HCT116 (cell line): ENCODE measurements at regions not wholly inside any gene's neighbourhood (a gene's known extent, or its start where the extent isn't known, plus 50 kb on each side); places are given as distances from the start of the nearest gene placed in this dataset.

Experiments
- ATAC-seq: fragments of 200-7000 bp; cut with Tn5 transposase; 2 replicates; pipeline ENCODE4 v1.9.1; 2020; ENCODE audit warnings: mild to moderate bottlenecking, moderate library complexity
- BruUV-seq: library from RNA; stranded (reverse); fragments of 400-500 nt; replicated peaks from 2 replicates; lab custom pipeline; 2021; lab: Mats Ljungman, UMichigan
- CTCF ChIA-PET: fragments of 300-600 bp; sonication (Branson Sonifier 250); formaldehyde crosslinking; loops from one replicate; lab custom pipeline; 2021; ENCODE audit warnings: antibody characterized with exemption; lab: Charles Lee
- POLR2A ChIA-PET: fragments of 300-600, 350-600 bp; sonication (Branson Sonifier 250); formaldehyde crosslinking; loops from one replicate; lab custom pipeline; 2021; ENCODE audit warnings: antibody characterized with exemption; lab: Charles Lee
- RAD21 ChIA-PET, 2 experiments: fragments of 300-600 bp; sonication (Branson Sonifier 250); formaldehyde crosslinking; loops; one replicate each; lab custom pipeline; 2023; ENCODE audit warnings: low total read pairs in 2 of 2; ENCODE audit not compliant: uncharacterized antibody in 2 of 2, unreplicated experiment in 2 of 2, low non-redundant PET in 1 of 2; lab: Charles Lee
- DNase-seq: peaks from one replicate; pipeline ENCODE4 v3.0.0-alpha.2; 2010; ENCODE audit warnings: low read depth, low spot score
- H2AFZ ChIP-seq: fragments of 200-600 bp; shearing (Covaris generic), sonication (generic); 2 replicates; pipeline ENCODE4 v1.6.1; 2017; ENCODE audit warnings: low read depth, mixed run types, mixed read lengths, antibody characterized with exemption, low read length; ENCODE audit not compliant: poor library complexity, severe bottlenecking
- H3K27ac ChIP-seq: 2 replicates; pipeline ENCODE4 v1.5.1; 2012; ENCODE audit warnings: low read depth, low read length
- H3K27me3 ChIP-seq: fragments of 200-600 bp; sonication (generic); 2 replicates; pipeline ENCODE4 v1.6.1; 2016; ENCODE audit warnings: mixed run types, low read length, mixed read lengths; ENCODE audit not compliant: insufficient read depth
- H3K36me3 ChIP-seq, 2 experiments: fragments of 200-500 bp in 1 of 2; fragments of 200-600 bp in 1 of 2; sonication (Bioruptor generic) in 1 of 2; sonication (generic) in 1 of 2; 2 replicates each; pipeline versions ENCODE4 v1.5.1 to v1.6.1; 2014 to 2016; ENCODE audit warnings: low read length in 2 of 2, inconsistent platforms in 1 of 2, mixed read lengths in 1 of 2, mixed run types in 1 of 2; ENCODE audit not compliant: insufficient read depth in 2 of 2, control insufficient read depth in 1 of 2
- H3K4me1 ChIP-seq, 2 experiments: fragments of 200-600 bp in 1 of 2; sonication (generic) in 1 of 2; 2 replicates each; pipeline versions ENCODE4 v1.5.1 to v1.6.1; 2012 to 2017; ENCODE audit warnings: low read length in 2 of 2, inconsistent platforms in 1 of 2, mild to moderate bottlenecking in 1 of 2, mixed read lengths in 1 of 2, mixed run types in 1 of 2, moderate library complexity in 1 of 2; ENCODE audit not compliant: insufficient read depth in 2 of 2, control insufficient read depth in 1 of 2
- H3K4me2 ChIP-seq: fragments of 200-600 bp; sonication (generic); 2 replicates; pipeline ENCODE4 v1.6.1; 2017; ENCODE audit warnings: mixed run types, low read length, mixed read lengths
- H3K4me3 ChIP-seq, 2 experiments: fragments of 200-600 bp in 1 of 2; sonication (generic) in 1 of 2; replicated peaks in 1 of 2; 2 replicates each; pipeline ENCODE4 v1.5.1; 2011 to 2016; ENCODE audit warnings: low read length in 2 of 2, control low read depth in 1 of 2, low read depth in 1 of 2, mild to moderate bottlenecking in 1 of 2, mixed read lengths in 1 of 2, mixed run types in 1 of 2
- H3K79me2 ChIP-seq: fragments of 200-600 bp; sonication (generic); 2 replicates; pipeline ENCODE4 v1.6.1; 2017; ENCODE audit warnings: mild to moderate bottlenecking, mixed run types, low read length, moderate library complexity, mixed read lengths; ENCODE audit not compliant: insufficient read depth
- H3K9ac ChIP-seq: fragments of 200-600 bp; sonication (generic); 2 replicates; pipeline ENCODE4 v1.6.1; 2016; ENCODE audit warnings: low read length, mixed read lengths
- H3K9me2 ChIP-seq: fragments of 200-600 bp; sonication (generic), shearing (Covaris generic); 2 replicates; pipeline ENCODE4 v1.6.1; 2017; ENCODE audit warnings: mixed run types, mild to moderate bottlenecking, moderate library complexity; ENCODE audit not compliant: insufficient read depth
- H3K9me3 ChIP-seq, 2 experiments: fragments of 200-500 bp in 1 of 2; fragments of 200-600 bp in 1 of 2; sonication (Bioruptor generic) in 1 of 2; sonication (generic) in 1 of 2; 2 replicates each; pipeline ENCODE4 v1.6.1; 2014 to 2017; ENCODE audit warnings: low read length in 2 of 2, mixed read lengths in 2 of 2, inconsistent platforms in 1 of 2, low read depth in 1 of 2, mild to moderate bottlenecking in 1 of 2, mixed run types in 1 of 2, moderate library complexity in 1 of 2; ENCODE audit not compliant: control insufficient read depth in 1 of 2, insufficient read depth in 1 of 2
- H4K20me1 ChIP-seq: fragments of 200-600 bp; sonication (generic), shearing (Covaris generic); 2 replicates; pipeline ENCODE4 v1.6.1; 2017; ENCODE audit warnings: mixed run types, mild to moderate bottlenecking, moderate library complexity; ENCODE audit not compliant: insufficient read depth
- ATF3 ChIP-seq: IDR thresholded peaks from 2 replicates; pipeline ENCODE4 v1.6.1; 2012
- CBX3 ChIP-seq: IDR thresholded peaks from 2 replicates; pipeline ENCODE4 v1.6.1; 2012; ENCODE audit warnings: low read depth
- CEBPB ChIP-seq: IDR thresholded peaks from 2 replicates; pipeline ENCODE4 v1.6.1; 2012; ENCODE audit warnings: low read depth
- EGR1 ChIP-seq: IDR thresholded peaks from 2 replicates; pipeline ENCODE4 v1.6.1; 2012; ENCODE audit warnings: low read depth
- EZH2 ChIP-seq: fragments of 200-600 bp; sonication (generic); IDR thresholded peaks from 2 replicates; pipeline ENCODE4 v1.6.1; 2017; ENCODE audit warnings: antibody characterized with exemption, mixed run types
- EZH2phosphoT487 ChIP-seq: fragments of 200-600 bp; IDR thresholded peaks from 2 replicates; pipeline ENCODE4 v1.6.1; 2018; ENCODE audit warnings: antibody characterized with exemption, borderline replicate concordance
- JUND ChIP-seq: IDR thresholded peaks from 2 replicates; pipeline ENCODE4 v1.6.1; 2012
- POLR2A ChIP-seq: IDR thresholded peaks from 2 replicates; pipeline ENCODE4 v1.7.0; 2011; ENCODE audit warnings: borderline replicate concordance; ENCODE audit not compliant: insufficient read depth, insufficient read length; ENCODE audit errors: extremely low read depth
- POLR2AphosphoS5 ChIP-seq: IDR thresholded peaks from 2 replicates; pipeline ENCODE4 v1.6.1; 2011; ENCODE audit warnings: mild to moderate bottlenecking, low read depth, low read length, moderate library complexity
- REST ChIP-seq: IDR thresholded peaks from 2 replicates; pipeline ENCODE4 v1.6.1; 2012; ENCODE audit warnings: low read depth
- SIN3A ChIP-seq: IDR thresholded peaks from 2 replicates; pipeline ENCODE4 v1.6.1; 2012; ENCODE audit warnings: low read depth
- SP1 ChIP-seq: IDR thresholded peaks from 2 replicates; pipeline ENCODE4 v1.6.1; 2012; ENCODE audit warnings: low read depth
- SRF ChIP-seq: IDR thresholded peaks from 2 replicates; pipeline ENCODE4 v1.6.1; 2012; ENCODE audit warnings: low read depth
- TCF7L2 ChIP-seq: IDR thresholded peaks from 2 replicates; pipeline ENCODE4 v1.7.0; 2011; ENCODE audit warnings: borderline replicate concordance, inconsistent platforms; ENCODE audit not compliant: insufficient read depth, insufficient read length; ENCODE audit errors: extremely low read depth
- ZFX ChIP-seq: fragments of 450-650 bp; IDR thresholded peaks from 2 replicates; pipeline ENCODE4 v1.6.1; 2017
- ZNF274 ChIP-seq: fragments of 200-500 bp; sonication (Bioruptor generic); IDR thresholded peaks from 2 replicates; pipeline ENCODE4 v1.6.1; 2014; ENCODE audit warnings: mild to moderate bottlenecking, low read depth, low read length, inconsistent platforms
- intact Hi-C: fragments of 100-400 bp; cut with micrococcal nuclease; formaldehyde crosslinking; loops from 2 replicates; pipeline ENCODE4 v1.10.0; 2022
- TF ChIP-seq, protein P1 (sequence below), 3 experiments: fragments of 200-600 bp in 1 of 3; sonication (generic) in 1 of 3; IDR thresholded peaks in 2 of 3; conservative IDR thresholded peaks in 1 of 3; 2 replicates each; pipeline ENCODE4 v1.5.1; 2012 to 2017; ENCODE audit warnings: low read depth in 2 of 3, low read length in 2 of 3, antibody characterized with exemption in 1 of 3, borderline replicate concordance in 1 of 3, control low read depth in 1 of 3, mild to moderate bottlenecking in 1 of 3, mixed read lengths in 1 of 3, mixed run types in 1 of 3, moderate library complexity in 1 of 3; ENCODE audit not compliant: insufficient read depth in 1 of 3
- TF ChIP-seq, protein P2 (sequence below): IDR thresholded peaks from 2 replicates; pipeline ENCODE4 v1.6.1; 2011; ENCODE audit warnings: mild to moderate bottlenecking, low read length, moderate library complexity; ENCODE audit not compliant: insufficient replicate concordance; ENCODE audit errors: extremely low read depth

DNA sequence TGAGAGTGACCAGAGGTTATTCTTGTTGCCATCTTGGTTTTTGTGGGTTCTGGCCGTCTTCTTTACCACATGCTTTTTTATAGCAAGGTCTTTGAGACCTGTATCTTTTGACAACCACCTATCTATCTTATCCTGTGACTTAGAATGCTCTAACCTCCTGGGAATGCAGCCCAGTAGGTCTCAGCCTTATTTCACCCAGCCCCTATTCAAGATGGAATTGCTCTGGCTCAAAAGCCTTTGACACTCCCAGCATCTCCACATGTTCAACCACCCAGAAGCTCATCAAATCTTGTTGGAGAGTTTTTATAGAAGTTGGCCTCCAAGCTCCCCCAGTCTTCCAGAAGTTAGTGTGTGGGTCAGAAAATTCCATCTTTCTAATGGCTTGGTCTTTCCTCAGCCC lies 464.3 kb upstream of the NRP1 start:
- no peak for ATAC-seq
- POLR2A ChIA-PET, result no interaction called here
- Histone ChIP-seq H3K4me3 (no peak overlapping the region), H2AFZ (no peak overlapping the region), H3K4me2 (no peak overlapping the region), H3K27ac (no peak overlapping the region), H3K79me2 (no peaks in the 10 kb centered on the region), H3K36me3 (no peaks in the 10 kb centered on the region)
- DNase-seq, result no peak
- intact Hi-C loops, result no loop called here
- no TSS peak for BruUV-seq
- TF ChIP-seq, protein P1, sequence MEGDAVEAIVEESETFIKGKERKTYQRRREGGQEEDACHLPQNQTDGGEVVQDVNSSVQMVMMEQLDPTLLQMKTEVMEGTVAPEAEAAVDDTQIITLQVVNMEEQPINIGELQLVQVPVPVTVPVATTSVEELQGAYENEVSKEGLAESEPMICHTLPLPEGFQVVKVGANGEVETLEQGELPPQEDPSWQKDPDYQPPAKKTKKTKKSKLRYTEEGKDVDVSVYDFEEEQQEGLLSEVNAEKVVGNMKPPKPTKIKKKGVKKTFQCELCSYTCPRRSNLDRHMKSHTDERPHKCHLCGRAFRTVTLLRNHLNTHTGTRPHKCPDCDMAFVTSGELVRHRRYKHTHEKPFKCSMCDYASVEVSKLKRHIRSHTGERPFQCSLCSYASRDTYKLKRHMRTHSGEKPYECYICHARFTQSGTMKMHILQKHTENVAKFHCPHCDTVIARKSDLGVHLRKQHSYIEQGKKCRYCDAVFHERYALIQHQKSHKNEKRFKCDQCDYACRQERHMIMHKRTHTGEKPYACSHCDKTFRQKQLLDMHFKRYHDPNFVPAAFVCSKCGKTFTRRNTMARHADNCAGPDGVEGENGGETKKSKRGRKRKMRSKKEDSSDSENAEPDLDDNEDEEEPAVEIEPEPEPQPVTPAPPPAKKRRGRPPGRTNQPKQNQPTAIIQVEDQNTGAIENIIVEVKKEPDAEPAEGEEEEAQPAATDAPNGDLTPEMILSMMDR (IDR thresholded peaks at IDR 0.05 in 2 of 3, conservative IDR thresholded peaks at IDR 0.05 in 1 of 3; ENCODE audit: borderline replicate concordance in 1 of 3, insufficient read depth in 1 of 3, low read depth in 2 of 3, low read length in 2 of 3), result no peak
- no peak for TF ChIP-seq POLR2AphosphoS5
- TF ChIP-seq ATF3, result no peak
- no peak for TF ChIP-seq ZFX
- TF ChIP-seq EZH2phosphoT487, result no peak
- TF ChIP-seq, protein P2, sequence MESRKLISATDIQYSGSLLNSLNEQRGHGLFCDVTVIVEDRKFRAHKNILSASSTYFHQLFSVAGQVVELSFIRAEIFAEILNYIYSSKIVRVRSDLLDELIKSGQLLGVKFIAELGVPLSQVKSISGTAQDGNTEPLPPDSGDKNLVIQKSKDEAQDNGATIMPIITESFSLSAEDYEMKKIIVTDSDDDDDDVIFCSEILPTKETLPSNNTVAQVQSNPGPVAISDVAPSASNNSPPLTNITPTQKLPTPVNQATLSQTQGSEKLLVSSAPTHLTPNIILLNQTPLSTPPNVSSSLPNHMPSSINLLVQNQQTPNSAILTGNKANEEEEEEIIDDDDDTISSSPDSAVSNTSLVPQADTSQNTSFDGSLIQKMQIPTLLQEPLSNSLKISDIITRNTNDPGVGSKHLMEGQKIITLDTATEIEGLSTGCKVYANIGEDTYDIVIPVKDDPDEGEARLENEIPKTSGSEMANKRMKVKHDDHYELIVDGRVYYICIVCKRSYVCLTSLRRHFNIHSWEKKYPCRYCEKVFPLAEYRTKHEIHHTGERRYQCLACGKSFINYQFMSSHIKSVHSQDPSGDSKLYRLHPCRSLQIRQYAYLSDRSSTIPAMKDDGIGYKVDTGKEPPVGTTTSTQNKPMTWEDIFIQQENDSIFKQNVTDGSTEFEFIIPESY, result no peak
- no peak for TF ChIP-seq TCF7L2
- TF ChIP-seq REST, result no peak
- TF ChIP-seq EGR1, result no peak
- no peak for TF ChIP-seq CBX3
- no peak for TF ChIP-seq SP1
- TF ChIP-seq EZH2, result no peak
- TF ChIP-seq POLR2A, result no peak
- TF ChIP-seq SIN3A, result no peak
- no peak for TF ChIP-seq JUND
- no peak for TF ChIP-seq CEBPB
- no peak for TF ChIP-seq SRF
- TF ChIP-seq ZNF274, result no peak
- TF ChIP-seq, all 23 proteins: peak for 0
- RAD21 ChIA-PET, result no interaction called here
- H3K27me3 ChIP-seq, result no peaks in the 10 kb centered on the region
- no peaks in the 10 kb centered on the region for H4K20me1 ChIP-seq
- peaks cover 15 to 28% of the 10 kb centered on the region in 2 experiments for H3K4me1 ChIP-seq
- CTCF ChIA-PET, result no interaction called here
- H3K9ac ChIP-seq, result no peak overlapping the region
- H3K9me2 ChIP-seq, result no peaks in the 10 kb centered on the region
- no peaks in the 10 kb centered on the region for H3K9me3 ChIP-seq
